ENCODE measurements at regions not wholly inside any gene's neighbourhood (a gene's known extent, or its start where the extent isn't known, plus 50 kb on each side); places are given as distances from the start of the nearest gene placed in this dataset.

- no peaks in the 10 kb centered on the region for H3K36me3 Mint-ChIP-seq (ENCODE audit: low read depth)
- DNase-seq = no peak
- H3K27me3 Mint-ChIP-seq = peaks cover 2% of the 10 kb centered on the region
- H3K9me3 Mint-ChIP-seq = no peaks in the 10 kb centered on the region
- ChIA-PET CTCF (no interaction called here), POLR2A (no interaction called here)
- H3K27ac Mint-ChIP-seq = no peak overlapping the region
- no peaks in the 10 kb centered on the region for H3K4me1 Mint-ChIP-seq
- H3K4me3 Mint-ChIP-seq = no peak overlapping the region
These were observed 90.7 kb upstream of the GCFC2 start for GRCh38 chr2:75801234-75801982.

GRCh38 chr2:75800456-75800855, 89.7 kb upstream of the GCFC2 start:
- H3K4me3 Mint-ChIP-seq = no peak overlapping the region
- H3K36me3 Mint-ChIP-seq (ENCODE audit: low read depth) = no peaks in the 10 kb centered on the region
- POLR2A ChIA-PET = no interaction called here
- no peaks in the 10 kb centered on the region for H3K4me1 Mint-ChIP-seq
- H3K27me3 Mint-ChIP-seq = peaks cover 2% of the 10 kb centered on the region
- DNase-seq = no peak
- CTCF ChIA-PET = no interaction called here
- H3K27ac Mint-ChIP-seq = no peak overlapping the region
- H3K9me3 Mint-ChIP-seq = no peaks in the 10 kb centered on the region

- Mint-ChIP-seq H3K4me3 (no peak overlapping the region), H3K27me3 (peaks cover 2% of the 10 kb centered on the region), H3K36me3 (ENCODE audit: low read depth) (no peaks in the 10 kb centered on the region), H3K4me1 (no peaks in the 10 kb centered on the region), H3K9me3 (no peaks in the 10 kb centered on the region), H3K27ac (no peak overlapping the region)
- DNase-seq = no peak
- CTCF ChIA-PET = no interaction called here
- POLR2A ChIA-PET = no interaction called here
These were observed 89.1 kb upstream of the GCFC2 start for GRCh38 chr2:75799859-75800258.

GRCh38 chr2:75798569-75798968, 87.9 kb upstream of the GCFC2 start:
- Mint-ChIP-seq H3K4me1 (no peaks in the 10 kb centered on the region), H3K36me3 (ENCODE audit: low read depth) (no peaks in the 10 kb centered on the region), H3K27ac (no peak overlapping the region), H3K4me3 (no peak overlapping the region), H3K9me3 (no peaks in the 10 kb centered on the region), H3K27me3 (peaks cover 2% of the 10 kb centered on the region)
- ChIA-PET POLR2A (no interaction called here), CTCF (no interaction called here)
- no peak for DNase-seq

- no peak for DNase-seq
- H3K4me1 Mint-ChIP-seq = no peaks in the 10 kb centered on the region
- CTCF ChIA-PET = no interaction called here
- H3K4me3 Mint-ChIP-seq = no peak overlapping the region
- no peak overlapping the region for H3K27ac Mint-ChIP-seq
- H3K9me3 Mint-ChIP-seq = no peaks in the 10 kb centered on the region
- POLR2A ChIA-PET = no interaction called here
- H3K27me3 Mint-ChIP-seq = no peaks in the 10 kb centered on the region
- H3K36me3 Mint-ChIP-seq (ENCODE audit: low read depth) = no peaks in the 10 kb centered on the region
These were observed 82.3 kb upstream of the GCFC2 start for GRCh38 chr2:75792996-75793395.

GRCh38 chr2:75792146-75792545, 81.4 kb upstream of the GCFC2 start:
- ChIA-PET POLR2A (no interaction called here), CTCF (no interaction called here)
- Mint-ChIP-seq H3K4me1 (no peaks in the 10 kb centered on the region), H3K27ac (no peak overlapping the region), H3K27me3 (peaks cover 1% of the 10 kb centered on the region), H3K4me3 (no peak overlapping the region), H3K36me3 (ENCODE audit: low read depth) (no peaks in the 10 kb centered on the region), H3K9me3 (no peaks in the 10 kb centered on the region)
- no peak for DNase-seq

- DNase-seq = no peak
- POLR2A ChIA-PET = no interaction called here
- CTCF ChIA-PET = no interaction called here
- peaks cover 1% of the 10 kb centered on the region for H3K27me3 Mint-ChIP-seq
- no peaks in the 10 kb centered on the region for H3K9me3 Mint-ChIP-seq
- no peaks in the 10 kb centered on the region for H3K4me1 Mint-ChIP-seq
- no peak overlapping the region for H3K4me3 Mint-ChIP-seq
- no peaks in the 10 kb centered on the region for H3K36me3 Mint-ChIP-seq (ENCODE audit: low read depth)
- no peak overlapping the region for H3K27ac Mint-ChIP-seq
These were observed 80.2 kb upstream of the GCFC2 start for GRCh38 chr2:75790814-75791467.

GRCh38 chr2:75790121-75790813, 79.6 kb upstream of the GCFC2 start:
- no peak for DNase-seq
- CTCF ChIA-PET = no interaction called here
- no peak overlapping the region for H3K4me3 Mint-ChIP-seq
- peaks cover 1% of the 10 kb centered on the region for H3K27me3 Mint-ChIP-seq
- no peaks in the 10 kb centered on the region for H3K9me3 Mint-ChIP-seq
- H3K27ac Mint-ChIP-seq = no peak overlapping the region
- no peaks in the 10 kb centered on the region for H3K4me1 Mint-ChIP-seq
- POLR2A ChIA-PET = no interaction called here
- no peaks in the 10 kb centered on the region for H3K36me3 Mint-ChIP-seq (ENCODE audit: low read depth)

- no peaks in the 10 kb centered on the region for H3K36me3 Mint-ChIP-seq (ENCODE audit: low read depth)
- no peaks in the 10 kb centered on the region for H3K9me3 Mint-ChIP-seq
- no peak overlapping the region for H3K27ac Mint-ChIP-seq
- H3K4me1 Mint-ChIP-seq = no peaks in the 10 kb centered on the region
- no peak overlapping the region for H3K4me3 Mint-ChIP-seq
- POLR2A ChIA-PET = no interaction called here
- DNase-seq = no peak
- CTCF ChIA-PET = interaction anchor here (1.3 kb wide), 1 partner anchor 811 kb away, joined by 3 read pairs; no protein-coding TSS in a partner anchor
- peaks cover 1% of the 10 kb centered on the region for H3K27me3 Mint-ChIP-seq
These were observed 78.2 kb upstream of the GCFC2 start for GRCh38 chr2:75788902-75789301.

- H3K9me3 Mint-ChIP-seq = no peaks in the 10 kb centered on the region
- no peak overlapping the region for H3K27ac Mint-ChIP-seq
- H3K4me1 Mint-ChIP-seq = no peaks in the 10 kb centered on the region
- H3K4me3 Mint-ChIP-seq = no peak overlapping the region
- no peak for DNase-seq
- peaks cover 1% of the 10 kb centered on the region for H3K27me3 Mint-ChIP-seq
- CTCF ChIA-PET = interaction anchor here (1.3 kb wide), 1 partner anchor 811 kb away, joined by 3 read pairs; no protein-coding TSS in a partner anchor
- POLR2A ChIA-PET = no interaction called here
- H3K36me3 Mint-ChIP-seq (ENCODE audit: low read depth) = no peaks in the 10 kb centered on the region
These were observed 77.4 kb upstream of the GCFC2 start for GRCh38 chr2:75788154-75788553.

GRCh38 chr2:75787532-75788132, 76.9 kb upstream of the GCFC2 start:
- H3K4me3 Mint-ChIP-seq = no peak overlapping the region
- POLR2A ChIA-PET = no interaction called here
- CTCF ChIA-PET = interaction anchor here (1.3 kb wide), 1 partner anchor 812 kb away, joined by 3 read pairs; no protein-coding TSS in a partner anchor
- H3K36me3 Mint-ChIP-seq (ENCODE audit: low read depth) = no peaks in the 10 kb centered on the region
- H3K27me3 Mint-ChIP-seq = peaks cover 1% of the 10 kb centered on the region
- H3K9me3 Mint-ChIP-seq = no peaks in the 10 kb centered on the region
- no peak overlapping the region for H3K27ac Mint-ChIP-seq
- H3K4me1 Mint-ChIP-seq = no peaks in the 10 kb centered on the region
- no peak for DNase-seq

- Mint-ChIP-seq H3K36me3 (ENCODE audit: low read depth) (no peaks in the 10 kb centered on the region), H3K27me3 (peaks cover 5% of the 10 kb centered on the region), H3K9me3 (no peaks in the 10 kb centered on the region), H3K27ac (no peak overlapping the region), H3K4me1 (no peaks in the 10 kb centered on the region), H3K4me3 (no peak overlapping the region)
- CTCF ChIA-PET = no interaction called here
- POLR2A ChIA-PET = no interaction called here
- no peak for DNase-seq
These were observed 64.7 kb upstream of the GCFC2 start for GRCh38 chr2:75775311-75775823.

- H3K9me3 Mint-ChIP-seq = no peaks in the 10 kb centered on the region
- POLR2A ChIA-PET = no interaction called here
- no peak overlapping the region for H3K4me3 Mint-ChIP-seq
- no peaks in the 10 kb centered on the region for H3K4me1 Mint-ChIP-seq
- CTCF ChIA-PET = no interaction called here
- no peaks in the 10 kb centered on the region for H3K36me3 Mint-ChIP-seq (ENCODE audit: low read depth)
- no peak overlapping the region for H3K27ac Mint-ChIP-seq
- no peak for DNase-seq
- H3K27me3 Mint-ChIP-seq = peaks cover 5% of the 10 kb centered on the region
These were observed 62.4 kb upstream of the GCFC2 start for GRCh38 chr2:75772908-75773630.

Data from activated CD4-positive, alpha-beta memory T cell treated with anti-CD3 and anti-CD28 coated beads, Interleukin-2, amount 10 ng/mL, durations not matched to agents 7 days and 5 days (primary cell).